ENCODE measurements at regions not wholly inside any gene's neighbourhood (a gene's known extent, or its start where the extent isn't known, plus 50 kb on each side); places are given as distances from the start of the nearest gene placed in this dataset.
"Not testable (repeated sequence)": the region's sequence is repeated elsewhere in the genome, so short reads cannot be mapped to it uniquely, and the experiment has no call there.

DNA sequence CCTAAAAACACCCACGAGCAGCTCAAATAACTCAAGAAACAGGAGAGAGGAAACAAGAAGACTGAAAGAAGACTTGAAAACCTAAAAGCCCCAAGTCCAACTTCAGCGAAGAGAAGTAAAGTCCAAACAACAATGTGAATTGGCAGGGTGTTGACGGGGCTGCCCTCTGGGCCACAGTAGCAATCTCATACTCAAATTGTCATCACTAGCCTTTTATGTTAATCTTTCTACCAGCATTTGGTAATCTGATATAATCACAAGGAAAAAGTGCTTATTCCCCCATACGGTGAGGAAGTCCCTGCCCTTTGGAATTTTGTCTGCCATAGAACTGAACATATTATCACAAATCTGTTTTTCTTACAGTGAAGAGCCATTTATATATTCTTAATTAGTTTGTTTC lies 51.5 kb upstream of the IFNE start:
- no peak for DNase-seq (ENCODE audit: low read depth, low spot score)

DNA sequence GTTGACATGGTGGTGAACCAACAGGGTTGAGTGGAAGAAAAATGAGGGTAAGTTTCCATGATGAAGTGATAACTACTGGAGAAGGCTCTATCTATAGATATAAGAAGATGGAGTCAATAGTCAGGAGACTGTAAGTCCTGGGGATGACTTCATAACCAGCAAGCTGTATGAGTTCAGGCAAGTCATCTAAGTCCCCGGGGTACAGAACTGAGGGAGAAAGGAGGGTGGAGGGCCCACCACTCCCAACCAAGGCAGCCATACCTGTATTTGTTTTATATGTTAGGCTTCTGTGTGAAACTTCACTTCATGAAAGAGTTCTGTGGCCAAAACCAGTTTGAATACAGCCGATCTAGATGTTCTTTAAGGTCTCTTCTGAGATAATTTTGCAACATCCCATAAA lies 53.3 kb upstream of the IFNE start:
- DNase-seq (ENCODE audit: low read depth, low spot score), result no peak

DNA sequence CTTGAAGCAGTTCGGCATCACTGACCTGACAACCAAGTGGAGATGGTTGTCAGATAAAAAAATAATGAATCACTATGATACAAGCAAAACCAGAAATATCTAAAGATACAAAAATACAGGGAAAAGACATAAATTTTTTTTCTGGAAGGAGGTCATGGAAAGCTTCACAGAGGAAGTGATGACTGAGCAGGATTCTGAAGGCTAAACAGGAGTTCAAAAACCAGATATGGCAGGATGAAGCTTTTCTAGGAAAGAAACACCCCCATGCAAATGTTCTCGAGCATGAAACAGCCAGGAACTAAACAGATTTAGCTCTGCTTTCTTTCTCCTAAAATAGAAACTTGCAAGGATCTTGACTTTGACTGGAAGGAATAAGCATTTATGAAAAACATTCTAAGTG lies 60.7 kb upstream of the IFNE start:
- no peak for DNase-seq (ENCODE audit: low read depth, low spot score)

DNA sequence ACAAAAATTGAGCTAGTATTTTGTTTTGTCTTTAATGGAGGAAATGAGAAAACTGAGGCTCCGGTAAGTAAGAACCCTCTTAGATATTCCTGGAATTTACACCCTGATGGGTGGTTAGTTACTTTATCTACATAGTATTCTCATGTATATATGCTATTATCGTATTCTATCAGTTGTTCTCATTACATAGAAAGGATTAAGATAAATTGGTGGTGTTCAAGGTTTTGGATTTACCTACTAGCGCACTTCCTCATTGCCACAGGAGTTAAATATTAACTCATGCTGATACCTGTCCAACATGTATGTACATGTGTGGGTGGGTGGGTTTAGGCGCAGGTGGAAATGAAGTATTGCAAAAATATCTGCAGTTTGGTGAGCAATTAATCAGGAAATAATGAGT lies 61.1 kb upstream of the IFNE start:
- DNase-seq (ENCODE audit: low read depth, low spot score), result no peak

DNA sequence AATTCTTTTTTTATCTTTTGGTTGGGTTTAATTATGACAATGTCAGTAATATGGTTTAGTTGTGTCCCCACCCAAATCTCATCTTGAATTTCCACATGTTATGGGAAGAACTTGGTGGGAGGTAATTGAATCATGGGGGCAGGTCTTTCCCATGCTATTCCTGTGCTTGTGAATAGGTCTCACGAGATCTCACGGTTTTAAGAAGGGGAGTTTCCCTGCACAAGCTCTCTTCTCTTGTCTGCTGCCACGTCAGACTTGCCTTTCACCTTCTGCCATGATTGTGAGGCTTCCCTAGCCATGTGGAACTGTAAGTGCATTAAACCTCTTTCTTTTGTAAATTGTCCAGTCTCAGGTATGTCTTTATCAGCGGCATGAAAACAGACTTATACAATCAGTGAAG lies 61.7 kb upstream of the IFNE start:
- not testable (repeated sequence) for DNase-seq (ENCODE audit: low read depth, low spot score)

DNA sequence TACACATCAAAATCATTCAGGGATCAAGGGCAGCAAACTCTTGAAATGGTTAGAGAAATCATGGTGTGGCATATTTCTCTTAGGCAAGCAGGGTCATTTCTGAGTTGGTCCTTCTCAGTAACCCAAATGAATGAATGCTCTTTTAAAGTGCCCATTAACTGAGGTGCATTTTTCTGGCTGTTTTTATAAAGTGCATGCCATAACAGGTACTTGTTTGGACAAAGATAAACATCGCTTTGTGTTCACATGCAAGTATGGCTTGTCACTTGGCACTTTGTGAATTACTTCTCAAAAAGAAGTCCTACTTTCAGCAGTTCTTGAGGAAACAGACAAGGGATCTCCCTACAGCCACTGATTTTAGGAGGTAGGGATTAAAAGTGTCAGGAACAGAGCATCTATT lies 64.8 kb upstream of the IFNE start:
- DNase-seq (ENCODE audit: low read depth, low spot score), result no peak

DNA sequence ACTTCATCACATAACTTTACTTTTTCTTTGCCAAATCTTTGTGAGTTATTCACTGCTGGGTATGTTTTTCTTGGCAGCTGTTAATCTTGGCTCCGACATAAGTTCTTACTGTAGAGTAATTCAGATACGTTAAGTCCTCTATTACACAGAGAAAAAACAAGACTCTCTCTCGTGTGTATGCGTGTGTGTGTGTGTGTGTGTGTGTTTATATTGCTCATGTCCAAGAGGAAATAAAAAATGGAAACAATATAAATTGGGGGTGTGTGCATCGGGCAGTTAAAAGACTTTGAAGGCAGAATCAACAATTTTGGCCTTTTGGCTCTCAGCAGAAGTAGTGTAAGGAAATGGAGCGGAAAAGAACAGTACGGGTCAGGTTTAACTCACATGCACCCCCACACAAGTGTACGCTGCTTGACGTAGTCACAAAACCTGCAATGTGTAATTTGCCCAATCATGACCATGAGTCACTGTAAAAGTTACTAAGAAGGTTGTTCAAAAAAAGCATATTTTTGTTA lies 67.2 kb upstream of the IFNE start:
- peak; percentile 96 for DNase-seq (ENCODE audit: low read depth, low spot score)

DNA sequence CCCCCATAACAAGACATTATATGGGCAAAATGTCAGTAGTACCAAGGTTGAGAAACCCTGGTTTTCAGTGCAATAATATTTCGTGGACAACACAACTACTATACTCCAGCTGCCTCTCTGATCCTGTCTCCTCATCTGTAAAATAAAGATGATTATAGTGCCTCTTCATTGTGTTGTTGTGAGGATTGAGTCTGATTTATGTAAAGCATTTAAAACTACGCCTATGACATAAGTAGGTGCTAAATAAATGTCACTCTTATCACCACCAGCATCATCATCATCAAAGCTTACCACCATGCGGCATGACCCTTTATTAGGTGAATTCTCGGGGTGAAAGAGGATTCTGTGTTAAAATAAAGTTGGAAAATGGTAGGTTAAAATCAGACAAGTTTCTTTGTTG lies 67.8 kb upstream of the IFNE start:
- no peak for DNase-seq (ENCODE audit: low read depth, low spot score)

DNA sequence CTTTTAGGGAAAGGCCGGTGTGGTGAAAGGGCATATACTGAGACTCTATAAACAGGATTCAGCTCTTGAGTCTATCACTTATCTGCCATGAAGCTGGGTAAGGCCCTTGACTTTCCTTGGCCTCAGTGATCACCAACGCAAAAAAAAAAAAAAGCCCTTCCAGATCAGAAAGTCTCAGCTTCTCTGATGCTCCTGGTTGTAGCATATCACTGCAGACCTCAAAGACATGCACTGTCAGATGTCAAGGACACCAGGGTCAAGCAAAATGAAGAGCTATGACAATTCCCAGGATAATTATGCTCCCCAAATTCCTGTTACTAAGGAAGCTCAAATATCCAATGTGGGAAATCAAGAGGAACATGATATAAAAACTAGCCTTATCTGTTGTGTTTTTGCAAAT lies 68.3 kb upstream of the IFNE start:
- no peak for DNase-seq (ENCODE audit: low read depth, low spot score)

DNA sequence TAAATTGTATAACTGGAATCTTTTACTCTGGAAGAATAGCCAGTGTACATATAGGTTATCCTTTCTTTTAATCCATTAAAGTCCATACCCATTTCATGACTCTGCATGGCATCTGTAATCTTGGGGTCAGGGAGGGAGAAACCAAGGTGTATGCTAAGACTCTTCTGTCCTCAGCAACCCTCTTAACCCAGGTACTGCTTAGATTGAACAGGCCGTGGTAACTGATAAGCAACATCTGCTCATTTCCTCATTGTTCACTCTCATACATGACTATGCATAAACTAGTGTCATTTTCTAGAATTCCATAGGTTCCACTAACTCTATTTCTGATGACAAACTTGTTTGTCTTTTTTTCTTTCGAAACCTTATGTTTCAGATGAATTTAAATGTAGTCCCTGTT lies 69.3 kb upstream of the IFNE start:
- no peak for DNase-seq (ENCODE audit: low read depth, low spot score)

DNA sequence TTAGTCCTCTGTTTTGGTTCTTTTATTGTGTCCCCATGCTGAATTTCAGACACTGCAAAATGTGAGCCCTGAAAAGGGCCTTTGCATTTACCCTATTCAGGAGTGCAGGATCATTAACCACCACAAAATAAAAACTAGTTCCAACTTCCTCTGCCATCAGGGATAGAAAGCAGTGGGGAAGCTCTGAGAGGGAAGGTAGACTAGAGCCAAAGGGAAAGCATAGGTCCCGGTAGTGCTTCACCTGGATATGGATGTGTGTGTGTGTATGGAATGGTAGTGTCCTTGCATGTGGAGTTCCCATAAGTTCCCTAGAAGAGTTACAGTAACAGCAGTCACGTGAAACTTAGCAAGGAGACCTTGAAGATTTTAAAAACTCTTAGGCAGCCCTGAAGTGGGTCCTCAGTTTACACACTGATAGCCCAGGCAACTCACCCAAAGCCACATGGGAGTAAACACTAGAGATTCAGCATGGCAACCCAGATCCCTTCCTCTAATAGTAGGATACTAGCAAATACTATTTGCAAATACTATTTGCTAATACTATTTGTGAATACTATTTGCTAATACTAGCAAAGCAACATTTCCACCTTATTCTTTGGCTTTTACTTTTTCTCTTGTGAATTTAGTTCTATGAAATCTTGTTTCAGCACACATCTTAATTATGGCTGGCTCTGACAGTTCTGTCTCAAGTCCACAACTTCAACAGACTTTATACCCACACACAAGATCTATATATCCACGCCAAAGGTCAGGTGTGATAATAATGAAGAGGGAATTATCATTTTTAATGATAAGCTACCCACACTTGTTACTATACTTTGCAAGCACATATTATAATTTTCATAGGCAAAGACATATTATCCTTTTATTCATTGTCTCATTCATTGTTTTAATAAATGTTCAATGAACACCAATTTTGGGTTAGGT lies 70.4 kb upstream of the IFNE start:
- DNase-seq (ENCODE audit: low read depth, low spot score), result no peak

DNA sequence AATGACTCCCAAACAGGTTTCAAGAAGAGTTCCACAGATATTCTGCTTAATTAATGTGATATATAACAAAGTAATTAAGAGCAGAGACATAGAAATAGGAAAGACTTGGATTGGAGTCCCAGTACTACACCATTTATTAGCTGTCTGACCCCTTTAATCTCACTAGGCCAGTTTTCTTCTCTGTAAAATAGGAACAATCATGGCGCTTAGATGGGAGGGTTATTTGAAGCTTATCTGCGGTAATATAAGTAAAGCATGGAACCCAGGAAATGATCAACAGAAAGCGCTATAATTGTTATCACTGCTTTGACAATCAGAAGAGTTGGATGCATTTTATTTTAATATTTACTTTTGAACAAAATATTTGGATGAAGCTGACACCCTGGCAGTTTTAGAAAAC lies 71.3 kb upstream of the IFNE start:
- no peak for DNase-seq (ENCODE audit: low read depth, low spot score)

DNA sequence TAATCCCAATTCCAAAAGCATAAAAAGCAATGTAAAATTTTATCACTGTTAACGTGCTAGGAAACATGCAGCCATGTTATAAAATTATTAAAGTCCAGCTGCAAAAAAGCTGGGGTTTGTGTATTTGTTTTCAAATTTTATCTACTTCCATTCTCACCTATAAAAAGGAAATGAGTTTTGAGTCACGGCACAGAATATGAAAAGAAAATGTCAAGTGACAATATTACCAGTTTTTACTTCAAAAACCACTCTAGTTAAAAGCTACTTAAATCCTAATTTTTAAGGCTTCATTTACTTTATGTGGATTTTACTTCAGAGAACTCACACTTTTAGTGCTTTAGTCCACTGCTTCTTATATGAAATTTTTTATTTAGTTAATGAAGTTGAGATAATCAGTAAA lies 72.7 kb upstream of the IFNE start:
- no peak for DNase-seq (ENCODE audit: low read depth, low spot score)

DNA sequence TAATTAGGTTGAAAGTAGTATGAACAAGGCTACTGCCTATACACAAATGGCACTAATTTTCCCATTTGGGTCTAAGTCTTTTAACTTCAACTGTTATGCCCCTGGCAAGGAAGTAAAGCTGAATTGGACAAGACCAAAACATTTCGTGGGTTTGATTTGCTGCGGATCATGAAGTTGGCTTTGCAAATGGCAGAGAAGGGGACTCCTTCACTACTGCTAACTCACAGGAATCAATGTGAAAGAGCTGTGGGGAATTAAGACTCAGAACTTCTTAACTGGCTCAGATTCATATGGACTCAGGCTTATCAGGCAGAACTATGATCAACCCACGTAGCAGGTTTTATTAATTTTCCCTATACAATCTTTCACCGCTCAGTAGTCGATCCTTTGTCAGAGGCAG lies 73.8 kb upstream of the IFNE start:
- no peak for DNase-seq (ENCODE audit: low read depth, low spot score)

DNA sequence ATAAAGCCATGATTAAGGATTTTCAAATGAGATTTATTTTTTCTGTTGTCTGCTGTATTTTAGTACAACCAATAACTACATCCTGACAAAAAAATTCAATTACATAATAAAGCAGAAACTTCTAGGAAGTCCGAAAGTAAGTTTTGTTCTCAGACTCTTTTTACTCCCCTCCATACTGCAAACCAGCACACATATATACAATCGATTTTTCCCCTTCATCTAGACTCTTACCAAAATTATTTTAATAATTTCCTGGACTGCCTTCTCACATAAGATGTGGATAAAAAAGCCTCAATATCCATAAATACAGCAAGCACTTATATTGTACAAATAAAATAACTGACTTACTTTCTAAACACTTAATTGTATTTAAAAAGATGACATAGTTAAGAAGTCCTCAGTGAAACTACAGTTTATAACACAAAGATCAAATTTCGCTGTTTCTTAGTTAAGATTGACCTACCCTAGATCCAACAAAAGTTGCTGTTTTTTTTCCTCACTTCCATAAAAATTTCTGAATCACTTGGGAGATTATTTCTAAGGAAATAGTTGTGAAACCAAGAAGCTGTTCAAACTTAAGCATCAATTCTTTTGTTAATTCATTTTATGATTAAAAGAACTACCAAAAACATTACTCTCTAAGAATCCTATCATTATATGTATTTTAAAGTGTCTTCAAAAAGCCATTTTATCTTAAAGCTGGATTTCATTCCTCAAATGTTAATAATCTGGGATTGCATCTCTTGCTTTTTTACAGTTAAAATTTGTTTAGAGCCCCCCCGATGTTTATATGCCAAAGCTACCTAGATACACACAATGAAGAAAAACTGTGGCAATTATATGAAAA lies 74.7 kb upstream of the IFNE start:
- no peak for DNase-seq (ENCODE audit: low read depth, low spot score)

DNA sequence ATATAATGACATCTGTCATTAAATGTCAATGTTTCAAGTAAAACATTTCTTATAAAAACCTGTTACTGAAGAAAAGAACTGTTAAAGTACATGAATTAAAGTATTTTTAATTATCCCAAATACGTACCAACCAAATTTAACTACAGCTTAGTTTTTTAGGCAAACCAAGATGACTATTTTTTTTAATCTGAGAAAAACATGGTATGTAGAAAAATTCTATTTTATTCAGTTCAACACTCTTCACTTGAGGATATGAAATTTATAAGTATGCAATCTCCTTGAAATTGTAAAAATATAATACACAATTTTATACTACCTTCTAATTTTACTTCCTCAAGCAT lies 75.3 kb upstream of the IFNE start:
- DNase-seq (ENCODE audit: low read depth, low spot score), result no peak

DNA sequence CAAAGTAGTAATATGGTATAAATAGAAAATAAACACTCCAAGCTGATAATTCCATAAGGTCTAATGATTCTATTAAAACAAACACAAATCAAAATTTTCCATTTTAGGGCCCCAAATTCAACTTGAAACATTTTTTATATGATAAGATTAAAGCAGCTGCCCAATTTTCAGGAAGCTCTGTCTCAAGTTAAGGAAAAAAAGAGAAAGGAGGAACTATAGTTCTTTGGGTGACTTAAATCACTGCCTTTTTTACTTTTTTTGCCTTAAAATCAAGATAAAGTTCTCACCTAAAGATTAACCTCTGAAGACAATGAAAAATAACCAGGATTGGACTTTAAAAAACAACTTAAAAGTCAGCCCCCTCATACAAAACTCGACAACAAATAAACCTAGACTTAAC lies 76.0 kb upstream of the IFNE start:
- no peak for DNase-seq (ENCODE audit: low read depth, low spot score)

DNA sequence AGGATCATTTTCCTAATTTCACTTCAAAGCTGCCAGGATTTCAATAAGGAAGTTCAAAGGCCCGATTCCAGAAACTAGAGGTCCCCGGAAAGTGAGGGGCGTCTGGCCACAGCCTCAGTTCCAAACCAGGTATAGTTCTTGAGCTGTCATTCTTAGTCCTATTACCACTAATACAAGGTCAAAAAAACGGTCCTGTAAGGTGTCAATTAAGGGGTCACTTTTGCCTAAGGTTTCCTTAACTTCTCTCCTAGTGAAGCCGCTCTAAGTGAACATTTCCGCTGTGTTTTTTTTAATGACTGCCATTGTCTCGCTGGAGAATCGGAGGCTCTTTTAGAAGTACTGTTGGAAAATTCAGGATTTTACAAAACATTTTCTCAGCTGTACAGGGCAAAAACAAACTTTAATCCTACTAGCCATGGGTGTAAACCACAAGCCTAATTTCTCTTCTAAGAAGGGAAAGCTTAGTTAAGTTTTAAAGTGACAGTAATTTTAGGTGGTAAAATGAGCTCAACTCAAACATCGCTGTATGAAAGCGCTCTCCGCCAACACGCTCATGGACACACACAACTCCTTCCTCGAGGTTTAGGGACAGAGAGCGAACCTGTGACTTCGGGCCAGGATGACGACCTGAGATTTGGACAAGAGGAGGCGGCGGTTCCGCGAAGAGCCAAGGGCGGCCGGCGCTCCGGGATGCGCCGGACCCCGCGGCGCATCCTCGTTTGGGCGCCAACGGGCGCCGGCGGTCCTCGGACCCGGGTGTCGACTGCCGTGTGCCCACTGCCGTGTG lies 76.7 kb upstream of the IFNE start:
- no peak for DNase-seq (ENCODE audit: low read depth, low spot score)

DNA sequence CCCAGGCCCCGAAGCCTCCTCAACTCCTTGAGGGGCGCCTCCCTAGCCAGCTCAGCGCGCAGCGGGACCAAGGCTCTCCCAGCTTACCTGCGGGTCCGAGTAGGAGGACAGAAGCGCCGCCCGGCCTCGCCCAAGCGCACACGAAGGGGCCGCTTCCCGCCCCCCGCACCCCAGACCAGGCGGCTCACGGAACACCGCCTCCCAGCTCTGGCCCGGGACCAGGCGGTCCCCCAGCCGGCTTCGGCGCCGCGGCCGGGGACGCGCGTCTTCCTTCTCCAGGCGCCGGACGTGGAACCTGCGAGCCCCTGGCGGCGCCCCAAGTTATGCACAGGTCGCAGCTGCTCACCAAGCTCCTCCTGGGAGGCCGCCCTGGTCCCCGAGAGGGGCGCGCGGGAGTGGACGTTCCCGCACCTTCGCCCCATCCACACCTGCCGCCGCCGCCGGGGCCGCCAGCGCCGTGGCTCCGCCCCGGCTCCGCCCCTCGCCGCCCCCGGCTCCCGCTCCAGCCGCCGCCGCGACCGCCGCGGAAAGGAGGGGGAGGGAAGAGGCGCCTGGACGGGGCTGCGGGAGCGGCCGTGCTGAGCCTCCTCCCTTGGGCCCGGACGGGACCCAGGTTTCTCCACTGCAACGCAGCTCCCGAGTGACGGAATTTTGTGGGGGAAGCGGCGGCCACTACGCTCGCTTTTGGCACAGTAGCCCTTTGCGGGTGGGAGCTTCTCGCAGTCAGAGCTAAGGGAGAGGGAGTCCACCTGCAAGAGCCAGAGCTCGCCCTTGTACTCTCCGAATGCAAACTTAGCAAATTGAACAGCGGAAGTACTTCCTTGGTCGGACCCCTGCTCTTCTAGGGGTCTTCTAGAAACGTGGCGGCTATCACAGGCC lies 77.5 kb upstream of the IFNE start:
- no peak for DNase-seq (ENCODE audit: low read depth, low spot score)

DNA sequence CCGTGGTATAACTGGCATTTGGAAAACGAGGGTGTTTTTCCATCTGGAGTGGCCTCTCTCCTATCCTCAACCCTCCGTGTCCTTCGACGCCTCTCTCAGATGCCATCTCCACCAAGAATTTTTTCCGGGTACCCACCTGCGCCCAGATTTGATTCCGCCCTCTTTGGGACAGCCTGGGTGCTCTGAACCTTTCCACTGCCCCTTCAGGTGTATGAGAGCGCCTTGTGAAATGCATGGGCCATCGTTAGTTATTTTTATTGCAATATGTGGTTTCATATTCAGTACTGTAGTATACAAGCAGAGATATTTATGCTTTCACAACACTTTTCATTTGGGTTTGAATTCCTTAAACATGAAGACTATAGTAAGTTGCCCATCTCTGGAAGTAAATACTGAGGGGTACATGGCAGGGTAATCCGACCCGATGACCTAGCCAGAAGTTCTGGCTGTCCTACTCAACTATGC lies 78.2 kb upstream of the IFNE start:
- DNase-seq (ENCODE audit: low read depth, low spot score), result no peak

DNA sequence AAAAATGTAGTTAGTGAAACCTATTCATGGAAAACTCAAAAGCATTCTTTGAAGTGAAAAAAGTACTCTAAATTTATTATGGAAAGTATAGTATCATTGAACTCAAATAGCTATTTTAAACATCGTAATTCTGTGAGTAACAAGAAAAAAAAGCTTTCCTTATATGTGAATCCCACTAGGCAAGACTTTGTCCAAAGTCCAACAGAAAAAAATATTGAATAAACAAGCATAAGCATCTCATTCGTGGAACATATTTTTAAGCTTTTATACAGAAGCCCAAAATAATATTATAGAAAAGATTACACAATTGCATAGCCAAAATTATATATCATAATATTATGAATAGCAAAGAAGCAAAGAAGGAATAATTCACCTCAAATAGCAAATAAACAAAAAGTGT lies 79.4 kb upstream of the IFNE start:
- no peak for DNase-seq (ENCODE audit: low read depth, low spot score)

All from pulmonary artery endothelial cell (primary cell).